ENCODE measurements at regions not wholly inside any gene's neighbourhood (a gene's known extent, or its start where the extent isn't known, plus 50 kb on each side); places are given as distances from the start of the nearest gene placed in this dataset.

GRCh38 chr20:52840041-52840440, 132.1 kb upstream of the TSHZ2 start (continued):
- TF ChIP-seq E2F4 (IDR thresholded peaks at IDR 0.05; ENCODE audit: low read depth, low read length) (no peak), CEBPZ (IDR thresholded peaks at IDR 0.05; ENCODE audit: low read depth, low read length) (no peak), NFYA (IDR thresholded peaks at IDR 0.05; ENCODE audit: borderline replicate concordance, low read depth, low read length) (no peak), FOXM1 (IDR thresholded peaks at IDR 0.05; ENCODE audit: low read depth, low read length) (no peak), RFX5 (IDR thresholded peaks at IDR 0.05; ENCODE audit: low read depth, low read length) (no peak), BRCA1 (IDR thresholded peaks at IDR 0.05; ENCODE audit: low read depth, low read length) (no peak), CBX3 (IDR thresholded peaks at IDR 0.05; ENCODE audit: borderline replicate concordance, low read depth) (no peak), EZH2 (IDR thresholded peaks at IDR 0.05; ENCODE audit: borderline replicate concordance, control insufficient read depth, low read depth, low read length) (no peak), HDAC2 (IDR thresholded peaks at IDR 0.05) (no peak)

Data from GM12878 (cell line).